ENCODE measurements at regions not wholly inside any gene's neighbourhood (a gene's known extent, or its start where the extent isn't known, plus 50 kb on each side); places are given as distances from the start of the nearest gene placed in this dataset.
"Not testable (repeated sequence)": the region's sequence is repeated elsewhere in the genome, so short reads cannot be mapped to it uniquely, and the experiment has no call there.

- DNase-seq (ENCODE audit: low read depth): no peak
Measured at GRCh38 chr15:53036641-53037040, 246.5 kb upstream of the ONECUT1 start.

- DNase-seq (ENCODE audit: low read depth): no peak
Measured at GRCh38 chr15:53034767-53035245, 244.7 kb upstream of the ONECUT1 start.

GRCh38 chr15:53033709-53034108 is 243.6 kb upstream of the ONECUT1 start:
- no peak for DNase-seq (ENCODE audit: low read depth)

GRCh38 chr15:53031469-53031868 is 241.3 kb upstream of the ONECUT1 start:
- no peak for DNase-seq (ENCODE audit: low read depth)

- no peak for DNase-seq (ENCODE audit: low read depth)
Measured at GRCh38 chr15:53022788-53023187, 232.7 kb upstream of the ONECUT1 start.

- DNase-seq (ENCODE audit: low read depth): no peak
Measured at GRCh38 chr15:53013329-53013728, 223.2 kb upstream of the ONECUT1 start.

- DNase-seq (ENCODE audit: low read depth): not testable (repeated sequence)
Measured at GRCh38 chr15:53011779-53012178, 221.6 kb upstream of the ONECUT1 start.

- DNase-seq (ENCODE audit: low read depth): no peak
Measured at GRCh38 chr15:53009093-53009492, 219.0 kb upstream of the ONECUT1 start.

- DNase-seq (ENCODE audit: low read depth): no peak
Measured at GRCh38 chr15:53000409-53000808, 210.3 kb upstream of the ONECUT1 start.

GRCh38 chr15:52997123-52997522 is 207.0 kb upstream of the ONECUT1 start:
- no peak for DNase-seq (ENCODE audit: low read depth)

- no peak for DNase-seq (ENCODE audit: low read depth)
Measured at GRCh38 chr15:52994290-52994689, 204.2 kb upstream of the ONECUT1 start.

GRCh38 chr15:52984507-52984906 is 194.4 kb upstream of the ONECUT1 start:
- no peak for DNase-seq (ENCODE audit: low read depth)

- no peak for DNase-seq (ENCODE audit: low read depth)
Measured at GRCh38 chr15:52980446-52980845, 190.3 kb upstream of the ONECUT1 start.

GRCh38 chr15:52976516-52977075 is 186.5 kb upstream of the ONECUT1 start:
- no peak for DNase-seq (ENCODE audit: low read depth)

GRCh38 chr15:52975941-52976449 is 185.9 kb upstream of the ONECUT1 start:
- no peak for DNase-seq (ENCODE audit: low read depth)

GRCh38 chr15:52963865-52964264 is 173.7 kb upstream of the ONECUT1 start:
- no peak for DNase-seq (ENCODE audit: low read depth)

GRCh38 chr15:52960283-52960682 is 170.1 kb upstream of the ONECUT1 start:
- no peak for DNase-seq (ENCODE audit: low read depth)

- DNase-seq (ENCODE audit: low read depth): no peak
Measured at GRCh38 chr15:52943746-52944145, 153.6 kb upstream of the ONECUT1 start.

- no peak for DNase-seq (ENCODE audit: low read depth)
Measured at GRCh38 chr15:52936489-52936888, 146.4 kb upstream of the ONECUT1 start.

- no peak for DNase-seq (ENCODE audit: low read depth)
Measured at GRCh38 chr15:52925130-52925529, 135.0 kb upstream of the ONECUT1 start.

- no peak for DNase-seq (ENCODE audit: low read depth)
Measured at GRCh38 chr15:52924630-52925029, 134.5 kb upstream of the ONECUT1 start.

GRCh38 chr15:52923626-52924025 is 133.5 kb upstream of the ONECUT1 start:
- no peak for DNase-seq (ENCODE audit: low read depth)

- no peak for DNase-seq (ENCODE audit: low read depth)
Measured at GRCh38 chr15:52922871-52923270, 132.7 kb upstream of the ONECUT1 start.

- peak; percentile 9 for DNase-seq (ENCODE audit: low read depth)
Measured at GRCh38 chr15:52912172-52912571, 122.0 kb upstream of the ONECUT1 start.
